ENCODE measurements at regions not wholly inside any gene's neighbourhood (a gene's known extent, or its start where the extent isn't known, plus 50 kb on each side); places are given as distances from the start of the nearest gene placed in this dataset.
"Not testable (repeated sequence)": the region's sequence is repeated elsewhere in the genome, so short reads cannot be mapped to it uniquely, and the experiment has no call there.

- H3K4me3 ChIP-seq (replicated peaks in 1 of 3; ENCODE audit: insufficient read depth in 1 of 3, low read depth in 2 of 3, low read length in 3 of 3); ATAC-seq; H4K20me1 ChIP-seq (ENCODE audit: insufficient read depth, low read length); H3K9me3 ChIP-seq (ENCODE audit: low read length); DNase-seq (ENCODE audit: low spot score); H3K27ac ChIP-seq (ENCODE audit: extremely low read length, insufficient read depth, low read length); BruUV-seq (replicated peaks); H3K9ac ChIP-seq (ENCODE audit: insufficient read depth, low read depth, low read length); intact Hi-C loops (cut with micrococcal nuclease; ENCODE audit: unreplicated experiment); H3K4me2 ChIP-seq (ENCODE audit: low read depth, low read length); CTCF ChIA-PET (ENCODE audit: low intra/inter-chr PET ratio, low total read pairs); H2AFZ ChIP-seq (ENCODE audit: low read length); in situ Hi-C loops (cut with HindIII; ENCODE audit: extremely low pct_ligation_motif_present, low pct_unique_long_range_greater_than_20kb); H3K36me3 ChIP-seq (replicated peaks in 1 of 2; ENCODE audit: control insufficient read depth in 1 of 2, insufficient read depth in 2 of 2, low read length in 2 of 2); POLR2A ChIA-PET; FAIRE-seq; H3K4me1 ChIP-seq (ENCODE audit: insufficient read depth, low read length); H3K79me2 ChIP-seq (ENCODE audit: insufficient read depth, low read length); TF ChIP-seq CREB1 (CRISPR knock-in tag; IDR thresholded peaks at IDR 0.05): not testable (repeated sequence)
- peak; percentile 66 for TF ChIP-seq CREB1 (IDR thresholded peaks at IDR 0.05)
- 3% methylated on average over 5 of the region's 5 CpGs for WGBS (ENCODE audit: low lambda C conversion rate)
- H3K27me3 ChIP-seq (ENCODE audit: control insufficient read depth in 1 of 2, insufficient read depth in 2 of 2, low read length in 2 of 2), result peaks cover 4 to 32% of the 10 kb centered on the region in 2 experiments; a peak in 3 of 5 replicates
Measured at GRCh38 chr20:43347839-43348238, 109.9 kb upstream of the SRSF6 start.

DNA sequence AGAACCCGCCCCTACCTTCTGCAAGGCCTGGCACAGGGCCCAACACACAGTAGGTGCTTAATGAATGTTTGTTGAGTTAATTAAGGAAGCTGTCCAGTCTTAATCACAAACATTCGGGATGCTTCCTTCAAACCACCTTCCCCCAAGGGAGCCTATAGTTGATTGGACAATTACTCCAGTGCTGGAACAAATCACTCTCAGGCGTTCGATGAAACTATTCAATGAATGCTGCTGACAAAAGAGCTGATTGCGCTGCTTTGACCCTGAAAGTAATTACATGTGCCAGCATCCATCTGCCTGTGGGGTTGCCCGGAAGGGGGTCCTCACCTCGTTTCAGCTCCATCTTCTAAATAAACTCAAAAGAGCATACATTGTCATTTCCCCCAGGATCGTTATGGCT, 112.0 kb upstream of the SRSF6 start:
- no peak overlapping the region for H3K9ac ChIP-seq (ENCODE audit: insufficient read depth, low read depth, low read length)
- WGBS (ENCODE audit: low lambda C conversion rate), result 18% methylated on average over 8 of the region's 8 CpGs
- ChIA-PET CTCF (ENCODE audit: low intra/inter-chr PET ratio, low total read pairs) (no interaction called here), POLR2A (no interaction called here)
- BruUV-seq (replicated peaks), result no TSS peak
- H3K9me3 ChIP-seq (ENCODE audit: low read length), result no peaks in the 10 kb centered on the region; the same call in 1 of the 2 replicates
- no peaks in the 10 kb centered on the region for H3K36me3 ChIP-seq (replicated peaks in 1 of 2; ENCODE audit: control insufficient read depth in 1 of 2, insufficient read depth in 2 of 2, low read length in 2 of 2)
- peaks cover 4 to 32% of the 10 kb centered on the region in 2 experiments; a peak in 3 of 5 replicates for H3K27me3 ChIP-seq (ENCODE audit: control insufficient read depth in 1 of 2, insufficient read depth in 2 of 2, low read length in 2 of 2)
- DNase-seq (ENCODE audit: low spot score) (no peak), FAIRE-seq (no peak), ATAC-seq (no peak)
- no peak overlapping the region for H3K4me2 ChIP-seq (ENCODE audit: low read depth, low read length)
- H4K20me1 ChIP-seq (ENCODE audit: insufficient read depth, low read length), result no peaks in the 10 kb centered on the region
- H2AFZ ChIP-seq (ENCODE audit: low read length), result no peak overlapping the region
- TF ChIP-seq ZFP1 (CRISPR knock-in tag; IDR thresholded peaks at IDR 0.05), result no peak
- TF ChIP-seq SP5 (CRISPR knock-in tag; IDR thresholded peaks at IDR 0.05; ENCODE audit: borderline replicate concordance, low read depth), result no peak
- no peak for TF ChIP-seq MIER3 (CRISPR knock-in tag; IDR thresholded peaks at IDR 0.05; ENCODE audit: borderline replicate concordance)
- TF ChIP-seq RFXANK (CRISPR knock-in tag; IDR thresholded peaks at IDR 0.05), result no peak
- no peaks in the 10 kb centered on the region for H3K79me2 ChIP-seq (ENCODE audit: insufficient read depth, low read length)
- no peak overlapping the region for H3K27ac ChIP-seq (ENCODE audit: extremely low read length, insufficient read depth, low read length)
- intact Hi-C loops (cut with micrococcal nuclease; ENCODE audit: unreplicated experiment), result no loop called here
- no peaks in the 10 kb centered on the region for H3K4me1 ChIP-seq (ENCODE audit: insufficient read depth, low read length)
- no peak overlapping the region for H3K4me3 ChIP-seq (replicated peaks in 1 of 3; ENCODE audit: insufficient read depth in 1 of 3, low read depth in 2 of 3, low read length in 3 of 3)
- in situ Hi-C loops (cut with HindIII; ENCODE audit: extremely low pct_ligation_motif_present, low pct_unique_long_range_greater_than_20kb), result no loop called here

Measured in HepG2 (cell line).